Activated CD4-positive, alpha-beta T cell treated with anti-CD3 and anti-CD28 coated beads for 24 hours (primary cell): ENCODE measurements at regions not wholly inside any gene's neighbourhood (a gene's known extent, or its start where the extent isn't known, plus 50 kb on each side); places are given as distances from the start of the nearest gene placed in this dataset.
"Not testable (repeated sequence)": the region's sequence is repeated elsewhere in the genome, so short reads cannot be mapped to it uniquely, and the experiment has no call there.

Source experiments
- DNase-seq, 2 donors: peaks; one replicate each; pipeline ENCODE4 v3.0.0-alpha.2; 2020; ENCODE audit warnings: low read depth in 2 of 2

GRCh38 chr4:118587116-118587831, 97.9 kb upstream of the METTL14 start:
- DNase-seq, result no peak

GRCh38 chr4:118587946-118588345, 97.2 kb upstream of the METTL14 start:
- DNase-seq, result no peak

- no peak for DNase-seq
Measured at GRCh38 chr4:118589471-118590055, 95.6 kb upstream of the METTL14 start.

GRCh38 chr4:118591339-118592046, 93.7 kb upstream of the METTL14 start:
- peak; percentile 91 for DNase-seq

GRCh38 chr4:118592289-118592688, 92.9 kb upstream of the METTL14 start:
- not testable (repeated sequence) for DNase-seq

- not testable (repeated sequence) for DNase-seq
Measured at GRCh38 chr4:118595883-118596282, 89.3 kb upstream of the METTL14 start.

GRCh38 chr4:118625097-118625496, 60.1 kb upstream of the METTL14 start:
- not testable (repeated sequence) for DNase-seq

- DNase-seq, result not testable (repeated sequence)
Measured at GRCh38 chr4:118629697-118630096, 55.5 kb upstream of the METTL14 start.

- DNase-seq, result not testable (repeated sequence)
Measured at GRCh38 chr4:118630897-118631296, 54.3 kb upstream of the METTL14 start.

- DNase-seq, result not testable (repeated sequence)
Measured at GRCh38 chr4:118631321-118632050, 53.7 kb upstream of the METTL14 start.

- not testable (repeated sequence) for DNase-seq
Measured at GRCh38 chr4:118633476-118633875, 51.7 kb upstream of the METTL14 start.

- DNase-seq, result not testable (repeated sequence)
Measured at GRCh38 chr4:118634126-118634875, 50.9 kb upstream of the METTL14 start.
